WTC11 (cell line): ENCODE measurements at regions not wholly inside any gene's neighbourhood (a gene's known extent, or its start where the extent isn't known, plus 50 kb on each side); places are given as distances from the start of the nearest gene placed in this dataset.

Experiments
- ATAC-seq: fragments of 200-7000 bp; cut with Tn5 transposase; 2 replicates; pipeline ENCODE4 v1.10.0; 2021; ENCODE audit warnings: mild to moderate bottlenecking, moderate library complexity
- CTCF ChIA-PET: fragments of 300-600 bp; sonication (Branson Sonifier 250); formaldehyde crosslinking; loops from one replicate; lab custom pipeline; 2021; ENCODE audit warnings: antibody characterized with exemption; lab: Charles Lee
- POLR2A ChIA-PET: fragments of 350-600 bp; sonication (Branson Sonifier 250); formaldehyde crosslinking; loops from one replicate; lab custom pipeline; 2021; ENCODE audit warnings: antibody characterized with exemption; lab: Charles Lee
- DNase-seq: peaks from one replicate; pipeline ENCODE4 v3.0.0; 2021; ENCODE audit warnings: low spot score
- H3K27ac Mint-ChIP-seq: 2 replicates; pipeline ENCODE4 v1.8.0; 2021; ENCODE audit warnings: mixed read lengths
- H3K27me3 Mint-ChIP-seq: 2 replicates; pipeline ENCODE4 v1.8.0; 2021; ENCODE audit warnings: low read depth, mild to moderate bottlenecking, moderate library complexity, mixed read lengths
- H3K36me3 Mint-ChIP-seq: 2 replicates; pipeline ENCODE4 v1.8.0; 2021; ENCODE audit warnings: mixed read lengths
- H3K4me1 Mint-ChIP-seq: 2 replicates; pipeline ENCODE4 v1.8.0; 2022; ENCODE audit warnings: mixed read lengths
- H3K4me3 Mint-ChIP-seq: 2 replicates; pipeline ENCODE4 v1.8.0; 2021; ENCODE audit warnings: mild to moderate bottlenecking, moderate library complexity, mixed read lengths
- H3K9me3 Mint-ChIP-seq: 2 replicates; pipeline ENCODE4 v1.8.0; 2021; ENCODE audit warnings: mixed read lengths
- EMX1 ChIP-seq: fragments of 250-450 bp; sonication (Bioruptor Pico); IDR thresholded peaks from 2 replicates; pipeline ENCODE4 v1.8.0; 2021; ENCODE audit warnings: mild to moderate bottlenecking
- ESRRA ChIP-seq: sonication (generic); formaldehyde crosslinking; IDR thresholded peaks from 2 replicates; pipeline ENCODE4 v1.8.1; 2022; ENCODE audit warnings: mild to moderate bottlenecking, missing genetic modification reagents, borderline replicate concordance
- FOXK1 ChIP-seq: sonication (generic); formaldehyde crosslinking; IDR thresholded peaks from 2 replicates; pipeline ENCODE4 v1.8.0; 2022; ENCODE audit warnings: mild to moderate bottlenecking, moderate library complexity, missing genetic modification reagents
- FOXP1 ChIP-seq: sonication (generic); formaldehyde crosslinking; IDR thresholded peaks from 2 replicates; pipeline ENCODE4 v1.8.0; 2022; ENCODE audit warnings: missing genetic modification reagents, mild to moderate bottlenecking, moderate library complexity, borderline replicate concordance
- GABPB1 ChIP-seq: sonication (generic); formaldehyde crosslinking; IDR thresholded peaks from 2 replicates; pipeline ENCODE4 v1.8.1; 2023; ENCODE audit warnings: mild to moderate bottlenecking, missing genetic modification reagents
- NFYB ChIP-seq: sonication (generic); formaldehyde crosslinking; conservative IDR thresholded peaks from 2 replicates; pipeline ENCODE4 v1.8.0; 2022; ENCODE audit warnings: low read depth, missing genetic modification reagents
- NR1H2 ChIP-seq: sonication (generic); formaldehyde crosslinking; IDR thresholded peaks from 2 replicates; pipeline ENCODE4 v1.9.0; 2021; ENCODE audit warnings: mild to moderate bottlenecking, moderate library complexity, missing genetic modification reagents
- PRRX2 ChIP-seq: fragments of 250-450 bp; sonication (Bioruptor Pico); IDR thresholded peaks from 2 replicates; pipeline ENCODE4 v1.8.0; 2021; ENCODE audit warnings: mild to moderate bottlenecking
- SOX15 ChIP-seq: fragments of 250-450 bp; sonication (Bioruptor Pico); IDR thresholded peaks from 2 replicates; pipeline ENCODE4 v1.9.0; 2021; ENCODE audit warnings: mild to moderate bottlenecking
- TCF7 ChIP-seq: sonication (generic); formaldehyde crosslinking; IDR thresholded peaks from 2 replicates; pipeline ENCODE4 v1.8.0; 2022; ENCODE audit warnings: mild to moderate bottlenecking, low read depth, missing genetic modification reagents, moderate library complexity
- TP53 ChIP-seq: sonication (generic); formaldehyde crosslinking; IDR thresholded peaks from 2 replicates; pipeline ENCODE4 v1.8.1; 2023; ENCODE audit warnings: mild to moderate bottlenecking, missing genetic modification reagents
- ZNF219 ChIP-seq: sonication (generic); formaldehyde crosslinking; IDR thresholded peaks from 2 replicates; pipeline ENCODE4 v1.8.0; 2023; ENCODE audit warnings: missing genetic modification reagents, mild to moderate bottlenecking, borderline replicate concordance
- TF ChIP-seq, protein P1 (sequence below): sonication (generic); formaldehyde crosslinking; conservative IDR thresholded peaks from 2 replicates; pipeline ENCODE4 v1.8.1; 2022; ENCODE audit warnings: mild to moderate bottlenecking, missing genetic modification reagents
- TF ChIP-seq, protein P2 (sequence below): fragments of 250-450 bp; sonication (Bioruptor Pico); IDR thresholded peaks from 2 replicates; pipeline ENCODE4 v1.9.0; 2021; ENCODE audit warnings: mild to moderate bottlenecking
- TF ChIP-seq, protein P3 (sequence below): fragments of 250-450 bp; sonication (Bioruptor Pico); IDR thresholded peaks from 2 replicates; pipeline ENCODE4 v1.9.0; 2021; ENCODE audit warnings: mild to moderate bottlenecking, borderline replicate concordance
- TF ChIP-seq, protein P4 (sequence below): sonication (generic); formaldehyde crosslinking; IDR thresholded peaks from 2 replicates; pipeline ENCODE4 v1.8.1; 2023; ENCODE audit warnings: mild to moderate bottlenecking, missing genetic modification reagents, moderate library complexity
- TF ChIP-seq, protein P5 (sequence below): sonication (generic); formaldehyde crosslinking; IDR thresholded peaks from 2 replicates; pipeline ENCODE4 v1.8.0; 2022; ENCODE audit warnings: mild to moderate bottlenecking, missing genetic modification reagents

DNA sequence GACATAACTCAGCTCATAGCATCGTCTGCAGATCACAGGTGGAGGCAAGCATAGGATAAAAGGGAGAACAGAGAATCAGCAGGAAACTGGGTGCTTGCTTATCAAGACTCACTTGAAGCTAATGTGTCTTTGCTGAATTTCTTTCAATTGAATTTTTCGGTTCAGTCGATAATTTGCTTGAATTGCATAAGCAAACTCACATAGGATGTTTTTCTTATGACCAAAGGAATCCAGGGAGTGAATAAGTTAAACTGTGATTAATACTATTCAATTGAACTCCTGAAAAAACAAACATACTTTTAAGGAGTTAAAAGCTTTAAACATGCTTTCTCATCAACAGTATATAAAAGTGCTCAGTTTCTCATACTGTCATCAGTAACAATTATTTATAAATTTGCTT lies 707.1 kb upstream of the ACVR2A start:
- no peaks in the 10 kb centered on the region for H3K27me3 Mint-ChIP-seq
- no peak overlapping the region for H3K27ac Mint-ChIP-seq
- no peaks in the 10 kb centered on the region for H3K36me3 Mint-ChIP-seq
- DNase-seq: no peak
- ChIA-PET CTCF (no interaction called here), POLR2A (no interaction called here)
- no peak for ATAC-seq
- no peak overlapping the region for H3K4me3 Mint-ChIP-seq
- H3K4me1 Mint-ChIP-seq: no peaks in the 10 kb centered on the region
- TF ChIP-seq NFYB (CRISPR knock-in tag): no peak
- no peak for TF ChIP-seq SOX15 (CRISPR knock-in tag)
- no peak for TF ChIP-seq GABPB1 (CRISPR knock-in tag)
- TF ChIP-seq TP53 (CRISPR knock-in tag): no peak
- TF ChIP-seq, protein P1, sequence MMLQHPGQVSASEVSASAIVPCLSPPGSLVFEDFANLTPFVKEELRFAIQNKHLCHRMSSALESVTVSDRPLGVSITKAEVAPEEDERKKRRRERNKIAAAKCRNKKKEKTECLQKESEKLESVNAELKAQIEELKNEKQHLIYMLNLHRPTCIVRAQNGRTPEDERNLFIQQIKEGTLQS (CRISPR knock-in tag): no peak
- no peak for TF ChIP-seq FOXK1 (CRISPR knock-in tag)
- TF ChIP-seq EMX1: no peak
- no peak for TF ChIP-seq ZNF219 (CRISPR knock-in tag)
- H3K9me3 Mint-ChIP-seq: no peaks in the 10 kb centered on the region

DNA sequence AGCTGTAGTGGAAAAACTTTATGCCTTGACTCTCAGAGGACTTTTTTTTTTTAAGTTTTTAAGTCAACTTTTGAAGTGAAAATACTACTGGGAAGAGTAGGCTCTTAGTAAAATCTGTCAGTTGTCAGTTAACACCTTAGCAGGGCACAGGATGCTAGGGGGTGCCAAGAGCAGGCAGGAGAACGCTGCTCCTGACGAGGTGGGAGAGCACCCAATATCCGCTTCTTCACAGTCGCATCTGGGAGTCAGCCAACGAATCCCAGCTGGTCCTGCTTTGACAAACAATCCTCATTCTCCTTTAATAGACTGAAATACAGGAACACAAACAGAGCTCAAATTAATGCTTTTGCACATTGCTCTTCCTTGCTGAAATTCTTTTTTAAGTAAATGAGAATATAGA lies 709.5 kb upstream of the ACVR2A start:
- Mint-ChIP-seq H3K9me3 (no peaks in the 10 kb centered on the region), H3K36me3 (no peaks in the 10 kb centered on the region), H3K4me3 (no peak overlapping the region), H3K27me3 (no peaks in the 10 kb centered on the region), H3K27ac (no peak overlapping the region), H3K4me1 (no peaks in the 10 kb centered on the region)
- ChIA-PET CTCF (no interaction called here), POLR2A (no interaction called here)
- no peak for ATAC-seq
- TF ChIP-seq, protein P1 (CRISPR knock-in tag): no peak
- no peak for TF ChIP-seq FOXP1 (CRISPR knock-in tag)
- no peak for DNase-seq

DNA sequence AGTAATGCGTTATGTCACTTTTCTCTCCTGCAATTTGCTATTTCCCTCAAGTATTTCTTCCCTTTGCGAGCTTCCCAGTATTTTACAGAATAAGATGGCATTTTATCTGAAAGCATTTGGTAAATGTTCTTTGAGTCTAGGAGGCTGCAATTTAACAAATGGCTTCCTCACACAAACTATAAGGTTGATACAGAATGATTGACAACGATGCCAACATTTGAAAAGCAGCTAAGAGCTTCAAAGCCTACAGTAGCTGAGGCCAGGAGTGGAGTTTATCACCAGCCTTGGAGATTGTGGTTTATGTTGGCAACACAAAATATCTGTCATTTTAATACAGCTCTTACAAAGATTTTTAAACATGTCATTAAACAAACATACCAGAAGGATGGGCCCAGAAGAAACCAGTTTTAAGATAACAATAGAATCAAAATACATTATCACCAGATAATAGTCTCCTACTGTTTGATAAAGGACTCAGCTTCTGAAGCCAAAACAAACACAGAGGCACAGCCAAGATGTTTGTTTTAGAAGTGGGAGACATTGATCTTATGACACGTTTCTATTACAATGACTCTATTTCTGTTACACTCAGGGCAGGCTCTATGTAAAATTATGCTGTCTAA lies 711.4 kb upstream of the ACVR2A start:
- ATAC-seq: no peak
- H3K27me3 Mint-ChIP-seq: no peaks in the 10 kb centered on the region; the same call in 1 of the 2 replicates
- H3K27ac Mint-ChIP-seq: no peak overlapping the region
- CTCF ChIA-PET: no interaction called here
- no peak for TF ChIP-seq NR1H2 (CRISPR knock-in tag)
- TF ChIP-seq NFYB (CRISPR knock-in tag): no peak
- TF ChIP-seq, protein P2, sequence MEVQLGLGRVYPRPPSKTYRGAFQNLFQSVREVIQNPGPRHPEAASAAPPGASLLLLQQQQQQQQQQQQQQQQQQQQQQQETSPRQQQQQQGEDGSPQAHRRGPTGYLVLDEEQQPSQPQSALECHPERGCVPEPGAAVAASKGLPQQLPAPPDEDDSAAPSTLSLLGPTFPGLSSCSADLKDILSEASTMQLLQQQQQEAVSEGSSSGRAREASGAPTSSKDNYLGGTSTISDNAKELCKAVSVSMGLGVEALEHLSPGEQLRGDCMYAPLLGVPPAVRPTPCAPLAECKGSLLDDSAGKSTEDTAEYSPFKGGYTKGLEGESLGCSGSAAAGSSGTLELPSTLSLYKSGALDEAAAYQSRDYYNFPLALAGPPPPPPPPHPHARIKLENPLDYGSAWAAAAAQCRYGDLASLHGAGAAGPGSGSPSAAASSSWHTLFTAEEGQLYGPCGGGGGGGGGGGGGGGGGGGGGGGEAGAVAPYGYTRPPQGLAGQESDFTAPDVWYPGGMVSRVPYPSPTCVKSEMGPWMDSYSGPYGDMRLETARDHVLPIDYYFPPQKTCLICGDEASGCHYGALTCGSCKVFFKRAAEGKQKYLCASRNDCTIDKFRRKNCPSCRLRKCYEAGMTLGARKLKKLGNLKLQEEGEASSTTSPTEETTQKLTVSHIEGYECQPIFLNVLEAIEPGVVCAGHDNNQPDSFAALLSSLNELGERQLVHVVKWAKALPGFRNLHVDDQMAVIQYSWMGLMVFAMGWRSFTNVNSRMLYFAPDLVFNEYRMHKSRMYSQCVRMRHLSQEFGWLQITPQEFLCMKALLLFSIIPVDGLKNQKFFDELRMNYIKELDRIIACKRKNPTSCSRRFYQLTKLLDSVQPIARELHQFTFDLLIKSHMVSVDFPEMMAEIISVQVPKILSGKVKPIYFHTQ (CRISPR knock-in tag): no peak
- no peak for TF ChIP-seq TCF7 (CRISPR knock-in tag)
- TF ChIP-seq, all 79 proteins: peak for 0
- Mint-ChIP-seq H3K36me3 (no peaks in the 10 kb centered on the region), H3K4me1 (no peaks in the 10 kb centered on the region), H3K9me3 (no peaks in the 10 kb centered on the region), H3K4me3 (no peak overlapping the region)
- POLR2A ChIA-PET: no interaction called here
- no peak for DNase-seq

DNA sequence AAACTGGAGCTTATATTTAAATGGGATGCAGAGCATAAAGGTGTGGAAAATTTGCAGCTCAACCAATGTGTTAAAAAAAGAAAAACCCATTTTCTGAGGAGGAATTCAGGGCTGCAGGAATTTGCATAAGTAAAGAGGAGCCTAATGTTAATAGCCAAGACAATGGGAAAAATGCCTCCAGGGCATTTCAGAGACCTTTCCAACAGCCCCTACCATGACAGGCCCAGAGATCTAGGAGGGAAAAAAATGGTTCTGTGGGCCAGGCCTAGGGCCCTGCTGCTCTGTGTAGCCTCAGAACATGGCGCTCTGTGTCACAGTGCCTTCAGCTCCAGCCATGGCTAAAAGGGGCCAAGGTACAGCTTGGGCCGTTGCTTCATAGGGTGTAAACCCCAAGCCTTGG lies 719.7 kb upstream of the ACVR2A start:
- peaks cover 9% of the 10 kb centered on the region; the same call in 1 of the 2 replicates for H3K4me1 Mint-ChIP-seq
- CTCF ChIA-PET: no interaction called here
- DNase-seq (no peak), ATAC-seq (peak; percentile 67)
- peaks cover 4% of the 10 kb centered on the region; the same call in 1 of the 2 replicates for H3K27me3 Mint-ChIP-seq
- POLR2A ChIA-PET: no interaction called here
- no peak overlapping the region for H3K4me3 Mint-ChIP-seq
- H3K27ac Mint-ChIP-seq: peak overlapping the region; percentile 6; the same call in 1 of the 2 replicates
- peaks cover 34% of the 10 kb centered on the region for H3K36me3 Mint-ChIP-seq
- H3K9me3 Mint-ChIP-seq: peaks cover 35% of the 10 kb centered on the region
- TF ChIP-seq, protein P1 (CRISPR knock-in tag): no peak
- TF ChIP-seq, protein P3, sequence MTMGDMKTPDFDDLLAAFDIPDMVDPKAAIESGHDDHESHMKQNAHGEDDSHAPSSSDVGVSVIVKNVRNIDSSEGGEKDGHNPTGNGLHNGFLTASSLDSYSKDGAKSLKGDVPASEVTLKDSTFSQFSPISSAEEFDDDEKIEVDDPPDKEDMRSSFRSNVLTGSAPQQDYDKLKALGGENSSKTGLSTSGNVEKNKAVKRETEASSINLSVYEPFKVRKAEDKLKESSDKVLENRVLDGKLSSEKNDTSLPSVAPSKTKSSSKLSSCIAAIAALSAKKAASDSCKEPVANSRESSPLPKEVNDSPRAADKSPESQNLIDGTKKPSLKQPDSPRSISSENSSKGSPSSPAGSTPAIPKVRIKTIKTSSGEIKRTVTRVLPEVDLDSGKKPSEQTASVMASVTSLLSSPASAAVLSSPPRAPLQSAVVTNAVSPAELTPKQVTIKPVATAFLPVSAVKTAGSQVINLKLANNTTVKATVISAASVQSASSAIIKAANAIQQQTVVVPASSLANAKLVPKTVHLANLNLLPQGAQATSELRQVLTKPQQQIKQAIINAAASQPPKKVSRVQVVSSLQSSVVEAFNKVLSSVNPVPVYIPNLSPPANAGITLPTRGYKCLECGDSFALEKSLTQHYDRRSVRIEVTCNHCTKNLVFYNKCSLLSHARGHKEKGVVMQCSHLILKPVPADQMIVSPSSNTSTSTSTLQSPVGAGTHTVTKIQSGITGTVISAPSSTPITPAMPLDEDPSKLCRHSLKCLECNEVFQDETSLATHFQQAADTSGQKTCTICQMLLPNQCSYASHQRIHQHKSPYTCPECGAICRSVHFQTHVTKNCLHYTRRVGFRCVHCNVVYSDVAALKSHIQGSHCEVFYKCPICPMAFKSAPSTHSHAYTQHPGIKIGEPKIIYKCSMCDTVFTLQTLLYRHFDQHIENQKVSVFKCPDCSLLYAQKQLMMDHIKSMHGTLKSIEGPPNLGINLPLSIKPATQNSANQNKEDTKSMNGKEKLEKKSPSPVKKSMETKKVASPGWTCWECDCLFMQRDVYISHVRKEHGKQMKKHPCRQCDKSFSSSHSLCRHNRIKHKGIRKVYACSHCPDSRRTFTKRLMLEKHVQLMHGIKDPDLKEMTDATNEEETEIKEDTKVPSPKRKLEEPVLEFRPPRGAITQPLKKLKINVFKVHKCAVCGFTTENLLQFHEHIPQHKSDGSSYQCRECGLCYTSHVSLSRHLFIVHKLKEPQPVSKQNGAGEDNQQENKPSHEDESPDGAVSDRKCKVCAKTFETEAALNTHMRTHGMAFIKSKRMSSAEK: no peak
- TF ChIP-seq, protein P4, sequence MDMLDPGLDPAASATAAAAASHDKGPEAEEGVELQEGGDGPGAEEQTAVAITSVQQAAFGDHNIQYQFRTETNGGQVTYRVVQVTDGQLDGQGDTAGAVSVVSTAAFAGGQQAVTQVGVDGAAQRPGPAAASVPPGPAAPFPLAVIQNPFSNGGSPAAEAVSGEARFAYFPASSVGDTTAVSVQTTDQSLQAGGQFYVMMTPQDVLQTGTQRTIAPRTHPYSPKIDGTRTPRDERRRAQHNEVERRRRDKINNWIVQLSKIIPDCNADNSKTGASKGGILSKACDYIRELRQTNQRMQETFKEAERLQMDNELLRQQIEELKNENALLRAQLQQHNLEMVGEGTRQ (CRISPR knock-in tag): no peak
- TF ChIP-seq, protein P5, sequence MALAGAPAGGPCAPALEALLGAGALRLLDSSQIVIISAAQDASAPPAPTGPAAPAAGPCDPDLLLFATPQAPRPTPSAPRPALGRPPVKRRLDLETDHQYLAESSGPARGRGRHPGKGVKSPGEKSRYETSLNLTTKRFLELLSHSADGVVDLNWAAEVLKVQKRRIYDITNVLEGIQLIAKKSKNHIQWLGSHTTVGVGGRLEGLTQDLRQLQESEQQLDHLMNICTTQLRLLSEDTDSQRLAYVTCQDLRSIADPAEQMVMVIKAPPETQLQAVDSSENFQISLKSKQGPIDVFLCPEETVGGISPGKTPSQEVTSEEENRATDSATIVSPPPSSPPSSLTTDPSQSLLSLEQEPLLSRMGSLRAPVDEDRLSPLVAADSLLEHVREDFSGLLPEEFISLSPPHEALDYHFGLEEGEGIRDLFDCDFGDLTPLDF (CRISPR knock-in tag): no peak
- TF ChIP-seq PRRX2: no peak
- TF ChIP-seq ESRRA: no peak
